Glomerular visceral epithelial cell (primary cell): ENCODE measurements at regions not wholly inside any gene's neighbourhood (a gene's known extent, or its start where the extent isn't known, plus 50 kb on each side); places are given as distances from the start of the nearest gene placed in this dataset.
A peak's percentile ranks its signal among the peaks of the same experiment; 100 is the strongest.

Experiments used
- DNase-seq: peaks from one replicate; pipeline ENCODE4 v3.0.0-alpha.2; 2016; ENCODE audit errors: extremely low spot score

DNA sequence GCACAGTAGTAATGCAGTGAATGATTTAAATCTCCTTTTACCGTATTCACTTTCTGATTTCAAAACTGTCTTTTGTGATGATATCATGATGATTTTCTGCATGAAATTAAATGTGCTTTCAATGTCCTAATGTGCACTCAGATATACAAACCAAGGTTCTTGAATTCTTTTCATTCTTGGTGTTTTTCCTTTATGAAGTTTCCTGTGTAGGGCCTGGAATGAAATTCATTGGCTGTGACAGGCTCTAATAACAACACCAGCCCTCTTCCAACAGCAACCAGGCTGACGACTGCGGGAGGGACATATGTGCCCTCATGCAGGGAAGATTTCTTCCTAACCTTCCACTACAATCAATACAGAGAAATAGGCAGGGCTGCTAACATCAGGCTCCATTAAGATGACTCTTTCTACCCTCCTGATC is 1052.0 kb downstream of the DIAPH3 start:
- peak; percentile 49 for DNase-seq

DNA sequence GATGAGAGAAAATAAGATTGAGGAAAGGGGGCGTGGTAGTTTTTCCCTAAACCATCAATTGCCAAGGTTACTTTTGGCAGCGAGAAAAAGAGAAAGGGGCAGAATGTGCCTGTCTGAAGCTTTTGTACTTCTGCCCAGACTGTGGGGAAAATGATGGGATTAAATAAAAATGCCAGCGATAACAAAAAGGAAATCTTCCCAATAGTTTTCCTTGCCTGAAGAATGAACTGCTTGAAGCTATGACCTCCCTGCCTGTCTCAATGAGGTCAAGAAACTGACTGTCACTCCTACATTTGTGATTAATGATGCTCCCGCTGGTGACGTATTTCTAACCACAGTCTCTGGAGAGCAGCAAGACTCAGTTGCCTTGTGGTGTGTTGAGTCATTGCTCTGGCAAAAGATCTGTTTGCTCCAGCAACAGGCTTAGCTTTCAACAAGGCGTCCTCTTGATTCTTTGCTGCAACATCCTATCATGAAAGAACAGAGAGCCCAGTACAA is 1051.5 kb downstream of the DIAPH3 start:
- peak; percentile 80 for DNase-seq

GRCh38 chr13:59119475-59119874 is 1044.3 kb downstream of the DIAPH3 start:
- DNase-seq, result no peak

DNA sequence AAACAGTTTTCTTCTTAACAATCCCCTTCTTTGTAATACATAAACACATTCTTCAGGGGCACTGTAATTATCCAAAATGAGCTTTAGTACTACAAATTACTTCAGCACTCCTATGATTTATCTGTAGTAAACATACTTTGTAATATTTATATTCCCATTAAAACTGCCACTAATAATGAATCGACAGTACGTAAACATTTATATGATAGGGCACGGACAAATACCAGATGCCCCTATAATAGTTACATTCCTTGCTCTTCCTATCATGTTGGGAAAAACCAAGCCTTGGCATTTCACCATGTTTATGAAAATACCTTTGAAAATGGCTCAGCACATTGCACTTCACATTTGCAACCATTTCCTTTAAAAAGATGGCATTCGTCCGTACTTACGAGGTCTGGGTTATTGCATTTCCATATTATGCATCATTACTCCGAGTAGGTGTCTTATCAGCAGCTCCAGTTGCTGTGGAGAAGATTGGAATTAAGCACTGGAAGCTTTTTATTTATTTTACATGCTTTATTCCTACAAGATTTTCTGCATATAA is 1043.4 kb downstream of the DIAPH3 start:
- DNase-seq, result no peak

DNA sequence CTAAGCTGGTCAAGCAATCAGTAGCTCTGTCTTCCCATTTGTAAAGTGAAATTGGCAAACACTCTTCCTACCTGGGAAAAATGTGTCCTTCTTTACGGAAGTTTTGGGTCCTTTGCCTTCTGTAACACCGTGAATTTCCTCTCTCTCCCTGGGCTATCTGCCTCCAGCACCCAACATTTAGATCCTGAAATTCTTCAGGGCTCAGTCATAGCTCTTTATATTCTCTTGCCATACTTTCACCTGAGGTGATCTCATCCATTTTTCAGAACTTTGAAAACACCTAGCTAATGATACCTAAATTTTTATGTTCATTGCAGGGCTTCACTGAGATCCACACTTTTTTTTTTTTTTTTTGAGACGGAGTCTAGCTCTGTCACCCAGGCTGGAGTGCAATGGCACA is 1042.2 kb downstream of the DIAPH3 start:
- DNase-seq, result no peak

GRCh38 chr13:59126474-59126873 is 1037.3 kb downstream of the DIAPH3 start:
- no peak for DNase-seq

DNA sequence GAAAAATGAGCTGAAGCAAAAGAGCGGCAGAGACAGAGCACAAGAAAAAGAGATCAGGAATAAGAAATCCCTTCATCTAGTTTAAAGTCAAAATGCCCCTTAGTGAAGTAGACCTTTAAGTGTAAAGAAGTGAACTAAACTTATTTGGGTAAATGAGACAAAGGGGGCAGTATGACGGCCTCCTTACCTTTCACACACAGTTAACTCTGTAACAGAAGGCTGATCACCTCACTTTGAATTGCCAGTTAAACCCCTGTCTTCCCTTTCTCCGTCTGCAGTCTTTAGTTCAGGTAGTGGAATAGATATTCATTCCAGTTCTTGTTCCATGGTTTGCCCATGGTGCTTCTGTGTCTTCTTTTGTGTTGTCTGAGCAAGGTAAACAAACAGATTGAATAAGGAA is 1029.8 kb downstream of the DIAPH3 start:
- DNase-seq, result no peak

GRCh38 chr13:59144700-59145099 is 1019.0 kb downstream of the DIAPH3 start:
- DNase-seq, result no peak

- DNase-seq, result no peak
These were observed 1018.3 kb downstream of the DIAPH3 start for GRCh38 chr13:59145381-59145780.

DNA sequence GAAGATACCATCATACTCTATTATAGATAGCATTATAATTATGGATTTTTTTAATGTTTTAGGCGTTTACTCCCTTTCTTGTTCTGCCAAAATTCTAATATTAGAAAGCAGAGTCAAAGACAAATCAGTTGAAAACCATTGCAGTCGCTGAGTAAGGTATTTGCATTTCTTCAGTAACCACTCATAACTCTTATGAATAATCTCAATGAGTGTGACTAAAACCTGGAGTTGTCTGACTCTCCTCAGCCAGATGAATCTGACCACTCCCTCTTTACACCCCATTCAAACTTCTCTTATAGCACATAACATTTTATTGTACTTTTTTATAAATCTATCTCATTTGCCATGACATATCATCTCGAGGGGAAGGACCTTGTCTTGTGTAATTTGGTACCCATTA is 1006.5 kb downstream of the DIAPH3 start:
- no peak for DNase-seq

GRCh38 chr13:59166174-59166573 is 997.6 kb downstream of the DIAPH3 start:
- no peak for DNase-seq

DNA sequence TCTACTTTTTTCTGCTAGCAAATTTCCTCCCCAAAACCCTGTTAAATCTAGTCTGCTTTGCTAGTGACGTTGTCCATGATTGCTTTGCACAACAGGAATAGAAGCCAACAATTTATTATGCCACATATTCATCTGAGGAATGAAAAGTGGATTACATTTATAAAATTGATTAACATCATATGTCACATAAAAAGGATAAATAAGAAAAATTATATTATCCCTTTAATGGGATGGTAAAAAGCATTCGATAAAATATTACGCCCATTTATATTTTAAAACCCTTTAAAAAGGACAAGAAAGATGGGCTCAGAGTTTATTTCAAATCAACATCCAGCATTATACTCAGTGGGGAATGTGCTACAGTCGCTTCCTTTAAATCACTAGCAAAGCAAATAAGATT is 991.7 kb downstream of the DIAPH3 start:
- DNase-seq, result no peak

DNA sequence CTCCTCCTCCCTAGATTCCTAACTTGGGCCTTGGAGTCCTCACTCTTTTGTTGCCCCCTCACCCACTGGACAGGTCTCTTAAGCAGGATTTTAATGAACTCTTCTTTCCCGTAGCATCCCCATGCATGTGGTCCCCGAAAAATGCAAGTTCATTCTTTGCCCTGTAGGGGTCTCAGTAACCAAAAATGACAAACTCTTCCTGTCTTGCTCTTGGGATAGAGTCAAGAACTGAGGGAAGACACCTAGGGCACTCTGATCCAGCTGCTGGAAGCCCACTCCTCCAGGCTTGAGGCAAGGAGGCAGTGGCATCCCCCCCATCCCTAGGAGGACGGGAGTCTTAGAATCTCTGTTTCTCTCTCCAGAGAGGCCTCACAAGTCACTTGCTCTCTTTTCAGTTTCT is 987.0 kb downstream of the DIAPH3 start:
- DNase-seq, result no peak

- DNase-seq, result no peak
These were observed 985.4 kb downstream of the DIAPH3 start for GRCh38 chr13:59178344-59178743.

- DNase-seq, result no peak
These were observed 981.5 kb downstream of the DIAPH3 start for GRCh38 chr13:59182241-59182640.

DNA sequence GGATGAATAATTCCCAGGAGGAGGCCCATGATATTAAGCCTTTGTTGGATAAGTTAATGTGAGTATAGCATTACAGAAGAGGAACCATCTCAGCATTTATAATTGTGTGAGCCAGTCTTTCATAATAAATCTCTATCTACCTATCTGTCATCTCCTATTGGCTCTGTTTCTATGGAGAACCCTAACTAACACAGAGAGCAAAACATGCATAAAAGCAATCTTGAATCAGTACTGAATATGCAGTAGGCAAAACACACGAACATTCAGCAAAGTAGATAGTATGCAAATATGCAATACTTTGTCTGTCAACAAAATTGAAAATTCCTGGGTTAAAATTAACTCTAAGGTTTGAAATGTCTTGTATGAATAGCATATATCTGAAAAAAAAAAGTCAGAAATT is 966.3 kb downstream of the DIAPH3 start:
- no peak for DNase-seq

GRCh38 chr13:59201841-59202240 is 961.9 kb downstream of the DIAPH3 start:
- DNase-seq, result no peak

DNA sequence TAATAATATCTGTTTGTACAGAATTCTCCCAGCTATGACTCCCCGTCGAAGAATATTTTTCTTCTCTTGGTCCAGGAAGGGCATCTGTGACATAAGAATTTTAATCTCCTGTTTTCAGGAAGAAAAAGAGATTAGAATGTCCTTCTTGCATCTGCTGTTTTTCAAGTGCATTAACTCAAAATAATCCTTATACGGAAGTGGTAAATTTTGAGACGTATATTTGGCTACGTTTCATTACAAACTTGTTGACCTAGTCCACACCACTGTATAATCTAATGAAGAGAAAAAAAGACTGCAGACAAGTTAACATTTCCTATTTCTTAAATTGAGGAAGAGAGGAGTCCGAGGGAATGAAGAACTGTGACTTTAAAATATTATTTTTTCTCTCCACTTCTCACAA is 959.9 kb downstream of the DIAPH3 start:
- DNase-seq, result no peak

GRCh38 chr13:59205501-59205900 is 958.2 kb downstream of the DIAPH3 start:
- DNase-seq, result no peak

DNA sequence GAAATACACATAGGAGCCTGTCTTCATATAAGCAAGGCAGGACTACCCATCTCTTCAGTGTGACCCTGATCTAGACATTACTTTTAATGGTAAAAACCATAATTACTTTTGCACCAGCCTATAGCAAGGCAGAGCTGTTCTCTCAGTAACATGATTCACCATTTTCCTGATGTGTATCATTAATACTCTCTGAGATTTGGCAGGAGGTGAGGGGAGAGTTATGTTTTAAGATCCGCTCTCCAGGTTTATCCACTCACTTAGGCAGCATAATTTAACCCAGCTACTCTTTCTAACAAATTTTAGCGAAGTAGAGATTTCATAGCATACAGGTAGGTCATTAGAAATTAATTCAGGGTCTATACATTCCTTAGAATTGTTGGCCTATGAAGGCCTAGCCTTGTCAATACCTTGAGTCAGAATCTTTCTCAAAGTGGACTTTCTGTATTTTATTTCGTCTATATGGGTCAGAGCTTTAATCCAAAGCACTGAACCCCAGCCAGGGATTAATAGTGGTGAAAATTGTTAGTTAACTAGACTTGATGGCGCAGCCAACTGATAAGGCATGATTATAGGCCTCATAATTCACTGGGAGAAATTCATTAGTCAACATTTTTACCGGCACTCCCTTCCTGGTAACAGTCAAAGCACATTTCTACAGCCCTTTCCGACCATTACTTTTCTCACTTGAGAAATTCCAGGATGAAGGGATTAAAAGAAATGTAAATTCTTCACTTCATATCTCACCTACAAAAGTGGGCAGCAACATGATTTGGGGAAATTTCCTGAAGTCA is 955.1 kb downstream of the DIAPH3 start:
- DNase-seq, result no peak

- no peak for DNase-seq
These were observed 953.2 kb downstream of the DIAPH3 start for GRCh38 chr13:59210543-59210942.

DNA sequence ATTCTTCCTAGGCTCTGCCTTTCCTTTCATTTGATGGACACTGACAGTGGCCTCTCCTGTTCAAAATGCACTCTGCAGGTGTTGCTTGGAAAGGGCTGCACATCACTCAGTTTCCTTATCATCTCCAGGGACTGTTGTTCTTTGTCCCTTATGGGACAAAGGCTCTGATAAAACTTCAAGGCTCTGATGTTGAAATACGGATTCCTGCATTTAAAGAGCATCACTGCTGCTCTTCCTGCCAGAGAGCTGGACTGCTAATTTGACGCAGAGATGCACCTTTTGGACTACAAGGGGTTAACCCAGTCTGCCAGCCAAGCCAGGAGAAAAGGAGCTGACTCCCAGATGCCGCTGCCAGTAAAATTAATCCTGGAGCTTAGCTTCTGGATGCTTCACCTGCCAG is 952.1 kb downstream of the DIAPH3 start:
- no peak for DNase-seq

GRCh38 chr13:59229401-59229800 is 934.3 kb downstream of the DIAPH3 start:
- no peak for DNase-seq

GRCh38 chr13:59229861-59230260 is 933.9 kb downstream of the DIAPH3 start:
- DNase-seq, result no peak
